Urothelium cell line (cell line): ENCODE measurements at regions not wholly inside any gene's neighbourhood (a gene's known extent, or its start where the extent isn't known, plus 50 kb on each side); places are given as distances from the start of the nearest gene placed in this dataset.

ENCODE experiments used
- DNase-seq: peaks from one replicate; pipeline ENCODE4 v3.0.0; 2011; ENCODE audit warnings: low spot score, mixed read lengths
- FAIRE-seq: peaks from 2 replicates; lab custom pipeline; 2011; peaks lifted over from hg19 to GRCh38; lab: Jason Lieb, UNC

DNA sequence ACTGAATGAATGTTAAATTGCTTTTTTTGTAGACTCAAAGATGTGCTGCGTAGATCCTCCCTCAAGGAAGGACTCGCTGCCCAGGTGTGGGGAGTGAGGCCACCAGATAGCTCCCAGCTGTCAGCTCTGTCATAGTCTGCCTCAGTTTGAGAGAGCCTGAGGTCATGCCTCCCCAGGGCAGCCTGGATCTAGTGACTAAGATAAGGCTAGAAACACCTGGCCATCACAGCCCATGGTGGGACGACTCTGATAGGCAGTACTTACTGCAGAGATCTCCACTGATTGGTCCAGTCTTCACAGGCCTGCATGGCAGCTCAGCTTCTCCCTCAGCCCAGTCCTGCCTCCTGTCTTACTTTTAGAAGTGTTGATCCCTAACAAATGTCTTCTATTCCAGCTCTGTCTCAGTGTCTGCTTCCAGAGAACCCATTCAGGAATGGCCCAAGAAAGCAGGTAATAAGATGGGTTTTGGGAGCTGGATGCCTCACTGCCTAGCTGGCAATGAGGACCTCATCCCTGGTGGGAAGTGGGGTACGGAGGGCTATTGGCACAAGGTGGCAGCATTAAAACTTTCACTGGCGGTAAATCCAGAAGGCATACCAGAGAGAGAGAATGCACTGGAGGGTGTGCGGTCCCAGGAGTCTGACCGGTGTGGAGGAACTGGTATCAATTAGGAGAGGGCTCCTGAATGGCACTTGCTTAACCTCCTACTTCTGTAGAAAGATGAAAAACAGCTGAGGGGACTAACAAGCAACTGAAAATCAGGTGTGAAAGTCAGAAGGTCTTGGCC is 55.3 kb upstream of the GPR37L1 start:
- DNase-seq (peak; percentile 2), FAIRE-seq (no peak)

DNA sequence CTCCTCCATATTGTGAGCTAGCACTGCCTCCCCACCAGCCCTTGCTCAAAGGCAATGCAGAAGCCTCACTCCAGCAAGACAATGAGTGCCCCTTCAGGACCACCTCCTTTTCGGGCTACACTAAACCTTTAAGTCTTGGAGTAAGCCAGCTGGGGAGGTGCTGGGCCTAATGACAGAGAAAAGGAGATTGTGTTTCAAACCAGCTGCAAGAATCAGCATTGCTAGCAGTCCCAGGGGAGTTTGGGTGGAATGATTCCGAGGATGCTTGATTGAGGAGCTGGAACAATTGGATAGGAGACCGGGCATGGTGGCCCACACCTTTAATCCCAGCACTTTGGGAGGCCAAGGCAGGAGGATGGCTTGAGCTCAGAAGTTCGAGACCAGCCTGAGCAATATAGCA is 54.1 kb upstream of the GPR37L1 start:
- peak; percentile 0 for DNase-seq

DNA sequence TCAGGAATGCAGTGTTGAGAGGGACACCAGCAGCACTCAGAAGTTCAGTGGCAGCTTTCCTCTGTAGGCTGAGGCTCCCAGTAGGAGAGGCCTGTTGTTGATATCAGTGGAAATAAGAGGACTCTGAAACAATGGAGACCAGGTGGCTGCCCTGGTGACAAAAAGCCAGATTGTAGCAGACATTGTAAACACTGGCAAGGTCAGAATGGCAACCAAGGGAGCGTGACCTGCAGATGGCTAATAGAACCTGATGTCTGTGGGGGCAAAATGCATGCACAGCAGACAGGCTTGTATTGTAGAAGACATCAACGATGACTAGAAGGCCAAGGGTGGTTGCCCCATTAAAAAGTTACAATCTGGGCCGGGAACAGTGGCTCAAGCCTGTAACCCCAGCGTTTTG is 53.1 kb upstream of the GPR37L1 start:
- peak; percentile 1 for DNase-seq
- no peak for FAIRE-seq

More for the DNA sequence above, 54.1 kb upstream of the GPR37L1 start:
- FAIRE-seq, result no peak

GRCh38 chr1:202072211-202072765 is 50.4 kb upstream of the GPR37L1 start:
- DNase-seq (no peak), FAIRE-seq (no peak)
